H1 (cell line): ENCODE measurements at regions not wholly inside any gene's neighbourhood (a gene's known extent, or its start where the extent isn't known, plus 50 kb on each side); places are given as distances from the start of the nearest gene placed in this dataset.

Experiments used
- CHD7 ChIP-seq: fragments of 300-600 bp; sonication (generic); IDR thresholded peaks from 2 replicates; pipeline ENCODE4 v1.7.1; 2012; ENCODE audit warnings: low read length, moderate library complexity, mild to moderate bottlenecking, inconsistent platforms; ENCODE audit not compliant: insufficient replicate concordance
- PHF8 ChIP-seq: fragments of 200-600 bp; sonication (generic); conservative IDR thresholded peaks from 2 replicates; pipeline ENCODE4 v1.7.1; 2012; ENCODE audit warnings: low read depth, mild to moderate bottlenecking, inconsistent platforms, low read length, moderate library complexity
- SP4 ChIP-seq: IDR thresholded peaks from 2 replicates; pipeline ENCODE4 v1.6.1; 2012; ENCODE audit warnings: low read length, inconsistent platforms

- TF ChIP-seq CHD7 = no peak
- TF ChIP-seq PHF8 = no peak
- TF ChIP-seq SP4 = no peak
- TF ChIP-seq, all 59 proteins: peak for 0
These were observed 578.4 kb downstream of the PLCL1 start (continued) for GRCh38 chr2:198382811-198383210.
